Skeletal muscle satellite cell (primary cell): ENCODE measurements at regions not wholly inside any gene's neighbourhood (a gene's known extent, or its start where the extent isn't known, plus 50 kb on each side); places are given as distances from the start of the nearest gene placed in this dataset.
A peak's percentile ranks its signal among the peaks of the same experiment; 100 is the strongest.

Experiments
- H3K27me3 ChIP-seq: 2 replicates; pipeline ENCODE4 v1.7.0; 2013; ENCODE audit warnings: low read length; ENCODE audit not compliant: control insufficient read depth, insufficient read depth
- H3K36me3 ChIP-seq: 2 replicates; pipeline ENCODE4 v1.7.0; 2013; ENCODE audit warnings: mild to moderate bottlenecking, control low read depth, low read length; ENCODE audit not compliant: insufficient read depth
- H3K4me1 ChIP-seq: 2 replicates; pipeline ENCODE4 v1.7.0; 2013; ENCODE audit warnings: low read length; ENCODE audit not compliant: control insufficient read depth, insufficient read depth
- H3K4me2 ChIP-seq: 2 replicates; pipeline ENCODE4 v1.7.0; 2013; ENCODE audit warnings: mild to moderate bottlenecking, low read length
- H3K4me3 ChIP-seq: 2 replicates; pipeline ENCODE4 v1.7.0; 2013; ENCODE audit warnings: low read length
- H3K9ac ChIP-seq: 2 replicates; pipeline ENCODE4 v1.7.0; 2013; ENCODE audit warnings: mild to moderate bottlenecking, low read depth, low read length, moderate library complexity
- H3K9me3 ChIP-seq: replicated peaks from 2 replicates; pipeline ENCODE4 v1.7.0; 2013; ENCODE audit warnings: mild to moderate bottlenecking, control low read depth, low read length

DNA sequence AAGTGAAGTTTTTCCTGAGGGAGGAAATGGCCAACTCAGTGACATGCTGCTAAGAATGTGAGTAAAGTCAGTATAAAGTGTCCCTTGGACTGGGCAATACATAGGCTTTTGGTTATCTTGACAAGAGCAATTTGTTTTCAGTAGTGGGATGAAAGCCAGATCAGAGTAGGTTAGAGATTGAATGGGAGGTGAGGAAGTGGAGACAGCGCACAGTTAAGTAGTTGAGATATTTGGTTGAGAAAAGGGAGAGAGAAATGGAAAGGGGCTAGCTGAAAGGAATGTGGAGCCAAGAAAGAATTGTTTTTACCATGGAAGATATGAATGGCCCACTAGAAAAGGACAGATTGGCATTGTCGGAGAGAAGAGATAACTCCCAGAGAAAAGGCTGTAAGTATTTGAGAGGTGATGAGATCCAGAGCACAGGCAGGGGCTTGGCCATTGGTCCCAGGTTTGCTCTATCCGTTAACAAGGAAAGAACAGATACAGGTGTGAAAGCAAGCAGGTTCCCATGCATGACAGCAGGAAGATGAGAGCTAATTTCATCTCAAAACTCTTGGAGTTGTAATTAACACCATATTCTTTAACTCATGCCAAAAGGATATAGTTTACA lies 392.0 kb downstream of the NR2F1-AS1 start:
- H3K4me1 ChIP-seq = peaks cover 66% of the 10 kb centered on the region
- no peaks in the 10 kb centered on the region for H3K9me3 ChIP-seq
- H3K4me3 ChIP-seq = no peak overlapping the region
- peak overlapping the region; percentile 5 for H3K4me2 ChIP-seq
- peak overlapping the region; percentile 32 for H3K9ac ChIP-seq
- H3K27me3 ChIP-seq = no peaks in the 10 kb centered on the region
- no peaks in the 10 kb centered on the region for H3K36me3 ChIP-seq

DNA sequence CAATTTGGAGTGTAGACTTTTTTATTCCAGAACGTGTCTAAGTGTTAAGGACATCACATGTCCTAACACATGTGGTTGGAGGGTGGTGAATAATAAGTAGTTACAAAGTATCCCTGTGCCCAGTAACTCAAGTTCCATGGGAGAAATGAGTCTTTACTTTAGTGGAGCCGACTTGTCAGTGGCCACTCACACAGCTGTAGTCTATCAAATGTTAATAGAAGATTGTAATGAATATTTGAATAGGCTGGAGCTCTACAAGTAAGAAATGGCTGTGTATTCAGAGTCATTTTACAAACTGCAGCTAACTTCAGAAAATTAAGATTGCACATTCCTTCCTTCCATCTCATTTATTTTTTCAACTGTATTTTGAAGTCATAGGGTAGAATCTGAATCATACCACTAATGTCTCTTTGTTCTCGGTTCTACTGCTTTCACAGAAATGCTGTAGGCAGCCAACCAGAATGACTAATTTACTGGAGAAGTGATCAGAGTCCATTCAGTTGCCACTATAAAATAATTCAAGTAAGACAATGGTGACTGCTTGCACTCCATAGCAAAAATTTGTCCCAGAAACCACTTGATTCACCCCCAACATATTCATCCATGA lies 394.8 kb downstream of the NR2F1-AS1 start:
- peak overlapping the region; percentile 4 for H3K4me2 ChIP-seq
- H3K9ac ChIP-seq = peak overlapping the region; percentile 67
- H3K9me3 ChIP-seq = no peaks in the 10 kb centered on the region
- H3K4me1 ChIP-seq = peaks cover 39% of the 10 kb centered on the region
- H3K36me3 ChIP-seq = no peaks in the 10 kb centered on the region
- no peaks in the 10 kb centered on the region for H3K27me3 ChIP-seq
- no peak overlapping the region for H3K4me3 ChIP-seq

- H3K4me2 ChIP-seq = no peak overlapping the region
- H3K36me3 ChIP-seq = no peaks in the 10 kb centered on the region
Measured at GRCh38 chr5:93184041-93184440, 397.0 kb downstream of the NR2F1-AS1 start.

GRCh38 chr5:93179466-93179865 lies 401.6 kb downstream of the NR2F1-AS1 start:
- no peak overlapping the region for H3K9ac ChIP-seq
- H3K4me2 ChIP-seq = no peak overlapping the region
- H3K4me3 ChIP-seq = no peak overlapping the region
- no peaks in the 10 kb centered on the region for H3K27me3 ChIP-seq
- no peaks in the 10 kb centered on the region for H3K36me3 ChIP-seq
- no peaks in the 10 kb centered on the region for H3K9me3 ChIP-seq
- no peaks in the 10 kb centered on the region for H3K4me1 ChIP-seq

More at GRCh38 chr5:93184041-93184440, 397.0 kb downstream of the NR2F1-AS1 start:
- no peak overlapping the region for H3K9ac ChIP-seq
- no peaks in the 10 kb centered on the region for H3K9me3 ChIP-seq
- peaks cover 20% of the 10 kb centered on the region for H3K4me1 ChIP-seq
- H3K4me3 ChIP-seq = no peak overlapping the region
- no peaks in the 10 kb centered on the region for H3K27me3 ChIP-seq

DNA sequence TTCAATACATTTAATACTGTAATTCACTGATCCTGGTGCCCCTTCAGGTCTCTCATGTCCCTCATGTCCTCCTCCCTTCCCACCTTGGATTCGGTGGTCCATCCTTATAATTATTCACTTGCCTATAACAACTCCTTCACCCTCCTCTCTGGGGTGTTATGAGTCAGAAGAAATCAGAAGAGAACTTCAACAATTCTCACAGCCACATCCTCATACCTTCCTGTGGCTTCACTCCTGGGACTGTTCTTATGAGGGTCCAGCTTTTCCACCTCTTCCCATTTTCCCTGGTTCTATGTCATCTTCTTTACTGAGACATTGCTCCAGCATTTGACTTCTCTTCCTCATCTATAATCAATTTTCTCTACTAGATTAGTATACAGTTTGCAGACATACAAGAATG lies 406.1 kb downstream of the NR2F1-AS1 start:
- H3K4me2 ChIP-seq = no peak overlapping the region
- no peaks in the 10 kb centered on the region for H3K36me3 ChIP-seq
- no peaks in the 10 kb centered on the region for H3K4me1 ChIP-seq
- H3K4me3 ChIP-seq = no peak overlapping the region
- no peak overlapping the region for H3K9ac ChIP-seq
- H3K27me3 ChIP-seq = no peaks in the 10 kb centered on the region
- no peaks in the 10 kb centered on the region for H3K9me3 ChIP-seq

GRCh38 chr5:93165559-93165958 lies 415.5 kb downstream of the NR2F1-AS1 start:
- Histone ChIP-seq H3K4me3 (no peak overlapping the region), H3K36me3 (no peaks in the 10 kb centered on the region), H3K9me3 (no peaks in the 10 kb centered on the region), H3K9ac (no peak overlapping the region), H3K4me1 (peaks cover 49% of the 10 kb centered on the region), H3K4me2 (no peak overlapping the region), H3K27me3 (no peaks in the 10 kb centered on the region)

GRCh38 chr5:93164690-93165089 lies 416.3 kb downstream of the NR2F1-AS1 start:
- peak overlapping the region; percentile 79 for H3K9ac ChIP-seq
- no peak overlapping the region for H3K4me3 ChIP-seq
- H3K36me3 ChIP-seq = no peaks in the 10 kb centered on the region

DNA sequence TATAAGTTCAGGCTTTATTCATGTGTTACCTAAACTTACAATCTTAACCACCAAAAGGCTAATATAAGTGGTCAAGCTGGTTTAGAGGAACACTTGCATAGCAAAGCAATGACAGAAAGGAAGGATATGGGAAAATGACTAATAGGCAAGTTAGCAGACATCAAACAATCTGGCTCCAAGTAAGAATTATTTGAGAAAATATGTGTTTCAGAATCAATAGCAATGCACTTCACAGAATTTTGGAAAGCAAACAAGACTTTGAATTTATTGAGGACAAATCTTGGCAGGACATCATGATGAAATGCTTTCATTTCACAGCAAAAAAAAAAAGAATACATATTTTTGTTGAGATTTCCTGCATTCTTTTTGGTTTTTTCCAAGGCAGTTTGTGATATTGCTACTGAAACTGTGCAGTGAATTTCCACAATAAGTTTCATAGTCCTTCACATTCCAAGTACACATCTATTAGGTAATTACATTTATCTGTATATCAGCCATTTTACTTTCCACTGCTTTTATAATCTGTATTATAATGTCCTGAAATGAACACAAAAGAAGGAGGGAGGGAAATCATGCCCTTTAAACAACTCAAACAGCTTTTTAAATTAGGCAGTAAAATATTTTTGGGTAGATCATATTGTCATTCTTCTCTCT lies 417.9 kb downstream of the NR2F1-AS1 start:
- H3K27me3 ChIP-seq = no peaks in the 10 kb centered on the region
- peak overlapping the region; percentile 2 for H3K4me3 ChIP-seq
- peak overlapping the region; percentile 73 for H3K4me2 ChIP-seq
- peaks cover 70% of the 10 kb centered on the region for H3K4me1 ChIP-seq
- peak overlapping the region; percentile 84 for H3K9ac ChIP-seq
- H3K9me3 ChIP-seq = no peaks in the 10 kb centered on the region
- H3K36me3 ChIP-seq = no peaks in the 10 kb centered on the region

More at GRCh38 chr5:93164690-93165089, 416.3 kb downstream of the NR2F1-AS1 start:
- Histone ChIP-seq H3K4me1 (peaks cover 58% of the 10 kb centered on the region), H3K9me3 (no peaks in the 10 kb centered on the region), H3K27me3 (no peaks in the 10 kb centered on the region), H3K4me2 (no peak overlapping the region)

GRCh38 chr5:93161661-93162654 lies 419.1 kb downstream of the NR2F1-AS1 start:
- peak overlapping the region; percentile 84 for H3K9ac ChIP-seq
- peak overlapping the region; percentile 73 for H3K4me2 ChIP-seq
- no peaks in the 10 kb centered on the region for H3K36me3 ChIP-seq
- H3K9me3 ChIP-seq = no peaks in the 10 kb centered on the region
- no peaks in the 10 kb centered on the region for H3K27me3 ChIP-seq
- peaks cover 70% of the 10 kb centered on the region for H3K4me1 ChIP-seq
- H3K4me3 ChIP-seq = peak overlapping the region; percentile 47

DNA sequence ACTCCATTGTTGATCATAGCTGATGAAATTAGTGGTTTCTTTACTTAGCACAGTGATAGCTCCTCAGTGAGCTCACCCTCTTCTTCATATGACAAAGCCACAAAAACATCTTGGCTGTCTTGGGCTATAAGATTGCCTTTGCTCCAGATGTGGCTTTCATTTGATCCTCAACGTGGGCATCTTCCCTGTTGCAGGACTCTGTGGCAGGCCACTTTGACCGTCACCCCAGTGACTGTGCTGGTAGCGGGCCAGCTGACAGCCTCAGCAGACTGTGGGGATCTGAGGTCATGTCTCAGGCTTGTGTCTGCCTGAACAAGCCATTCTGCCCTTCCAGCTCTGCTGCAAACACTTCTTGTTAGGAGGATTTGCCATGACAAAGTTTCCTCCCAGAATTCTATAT lies 422.2 kb downstream of the NR2F1-AS1 start:
- Histone ChIP-seq H3K36me3 (peaks cover 5% of the 10 kb centered on the region), H3K4me3 (no peak overlapping the region), H3K4me1 (peaks cover 62% of the 10 kb centered on the region), H3K4me2 (no peak overlapping the region), H3K9ac (no peak overlapping the region), H3K27me3 (no peaks in the 10 kb centered on the region), H3K9me3 (no peaks in the 10 kb centered on the region)

DNA sequence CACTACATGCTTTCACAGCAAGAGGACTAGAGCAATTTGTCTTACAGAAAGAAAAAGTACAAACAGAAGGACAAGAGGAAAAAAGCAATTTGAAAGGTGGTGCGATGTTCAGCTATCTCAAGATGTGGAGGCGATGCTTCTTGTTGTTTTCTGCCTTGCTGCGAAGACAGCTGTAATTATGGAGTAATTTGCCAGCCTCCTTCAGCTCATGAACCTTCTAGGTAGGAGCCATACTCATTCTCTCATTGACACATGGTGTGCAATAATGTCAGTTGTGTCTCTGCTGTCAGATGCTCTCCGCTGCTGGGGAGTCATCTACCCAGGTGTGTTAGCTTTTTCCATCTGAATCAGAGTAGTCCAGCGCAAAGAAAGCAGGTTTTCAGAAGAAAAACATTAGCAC lies 424.5 kb downstream of the NR2F1-AS1 start:
- Histone ChIP-seq H3K4me2 (no peak overlapping the region), H3K4me1 (peaks cover 62% of the 10 kb centered on the region), H3K36me3 (peaks cover 5% of the 10 kb centered on the region), H3K27me3 (no peaks in the 10 kb centered on the region), H3K4me3 (no peak overlapping the region), H3K9ac (no peak overlapping the region), H3K9me3 (no peaks in the 10 kb centered on the region)
